GM18517 (cell line): ENCODE measurements at regions not wholly inside any gene's neighbourhood (a gene's known extent, or its start where the extent isn't known, plus 50 kb on each side); places are given as distances from the start of the nearest gene placed in this dataset.

ENCODE experiments used
- ATAC-seq: cut with Tn5 transposase; IDR thresholded peaks from one replicate; pipeline ENCODE4 v1.9.1; 2021; ENCODE audit warnings: mild to moderate bottlenecking, moderate library complexity; ENCODE audit not compliant: unreplicated experiment

- no peak for ATAC-seq
Observed at GRCh38 chr6:166776571-166776970, 149.5 kb upstream of the RPS6KA2 start.

- no peak for ATAC-seq
Observed at GRCh38 chr6:166775923-166776220, 148.8 kb upstream of the RPS6KA2 start.

- ATAC-seq: peak; percentile 51
Observed at GRCh38 chr6:166775180-166775922, 148.3 kb upstream of the RPS6KA2 start.

GRCh38 chr6:166774770-166775169, 147.7 kb upstream of the RPS6KA2 start:
- no peak for ATAC-seq

GRCh38 chr6:166774292-166774691, 147.2 kb upstream of the RPS6KA2 start:
- no peak for ATAC-seq

GRCh38 chr6:166772518-166772917, 145.5 kb upstream of the RPS6KA2 start:
- no peak for ATAC-seq

GRCh38 chr6:166771701-166772100, 144.7 kb upstream of the RPS6KA2 start:
- ATAC-seq: no peak

GRCh38 chr6:166770216-166771116, 143.4 kb upstream of the RPS6KA2 start:
- ATAC-seq: no peak

GRCh38 chr6:166769648-166770047, 142.6 kb upstream of the RPS6KA2 start:
- no peak for ATAC-seq

GRCh38 chr6:166768761-166769160, 141.7 kb upstream of the RPS6KA2 start:
- no peak for ATAC-seq

GRCh38 chr6:166767230-166767629, 140.2 kb upstream of the RPS6KA2 start:
- ATAC-seq: no peak

GRCh38 chr6:166766769-166767168, 139.7 kb upstream of the RPS6KA2 start:
- no peak for ATAC-seq

GRCh38 chr6:166765234-166765541, 138.1 kb upstream of the RPS6KA2 start:
- ATAC-seq: no peak

- ATAC-seq: no peak
Observed at GRCh38 chr6:166764473-166765233, 137.6 kb upstream of the RPS6KA2 start.

GRCh38 chr6:166763606-166764472, 136.8 kb upstream of the RPS6KA2 start:
- ATAC-seq: no peak

GRCh38 chr6:166761801-166762200, 134.8 kb upstream of the RPS6KA2 start:
- no peak for ATAC-seq

GRCh38 chr6:166760288-166760687, 133.2 kb upstream of the RPS6KA2 start:
- no peak for ATAC-seq

GRCh38 chr6:166758136-166758704, 131.2 kb upstream of the RPS6KA2 start:
- no peak for ATAC-seq

- ATAC-seq: no peak
Observed at GRCh38 chr6:166757232-166758135, 130.4 kb upstream of the RPS6KA2 start.
